ENCODE measurements at regions not wholly inside any gene's neighbourhood (a gene's known extent, or its start where the extent isn't known, plus 50 kb on each side); places are given as distances from the start of the nearest gene placed in this dataset.

GRCh38 chr3:41106691-41107090, 92.6 kb upstream of the CTNNB1 start:
- no peak for DNase-seq (ENCODE audit: low read depth)
- no peak overlapping the region for H3K4me3 ChIP-seq (ENCODE audit: low read length)
- no peak for TF ChIP-seq CTCF (conservative IDR thresholded peaks at IDR 0.05; ENCODE audit: low read length)

- no peak for TF ChIP-seq CTCF (conservative IDR thresholded peaks at IDR 0.05; ENCODE audit: low read length)
- no peak for DNase-seq (ENCODE audit: low read depth)
- H3K4me3 ChIP-seq (ENCODE audit: low read length): no peak overlapping the region
Measured at GRCh38 chr3:41111011-41111410, 88.3 kb upstream of the CTNNB1 start.

- no peak for DNase-seq (ENCODE audit: low read depth)
- H3K4me3 ChIP-seq (ENCODE audit: low read length): no peak overlapping the region
- TF ChIP-seq CTCF (conservative IDR thresholded peaks at IDR 0.05; ENCODE audit: low read length): no peak
Measured at GRCh38 chr3:41112466-41112865, 86.8 kb upstream of the CTNNB1 start.

- TF ChIP-seq CTCF (conservative IDR thresholded peaks at IDR 0.05; ENCODE audit: low read length): no peak
- H3K4me3 ChIP-seq (ENCODE audit: low read length): no peak overlapping the region
- DNase-seq (ENCODE audit: low read depth): no peak
Measured at GRCh38 chr3:41115069-41115468, 84.2 kb upstream of the CTNNB1 start.

GRCh38 chr3:41116851-41117250, 82.5 kb upstream of the CTNNB1 start:
- no peak for TF ChIP-seq CTCF (conservative IDR thresholded peaks at IDR 0.05; ENCODE audit: low read length)
- no peak for DNase-seq (ENCODE audit: low read depth)

GRCh38 chr3:41117398-41117870, 81.9 kb upstream of the CTNNB1 start:
- no peak overlapping the region for H3K4me3 ChIP-seq (ENCODE audit: low read length)
- peak; percentile 88 for DNase-seq (ENCODE audit: low read depth)
- no peak for TF ChIP-seq CTCF (conservative IDR thresholded peaks at IDR 0.05; ENCODE audit: low read length)

More at GRCh38 chr3:41116851-41117250, 82.5 kb upstream of the CTNNB1 start:
- no peak overlapping the region for H3K4me3 ChIP-seq (ENCODE audit: low read length)

GRCh38 chr3:41118461-41119390, 80.6 kb upstream of the CTNNB1 start:
- no peak for DNase-seq (ENCODE audit: low read depth)
- H3K4me3 ChIP-seq (ENCODE audit: low read length): no peak overlapping the region
- TF ChIP-seq CTCF (conservative IDR thresholded peaks at IDR 0.05; ENCODE audit: low read length): no peak

Data from AG10803 (cell line).